Prostate gland (tissue), 2 donors: ENCODE measurements at regions not wholly inside any gene's neighbourhood (a gene's known extent, or its start where the extent isn't known, plus 50 kb on each side); places are given as distances from the start of the nearest gene placed in this dataset.

Experiments used
- POLR2A ChIP-seq: fragments of 450-650 bp; IDR thresholded peaks from one replicate; pipeline ENCODE4 v1.6.1; 2016; ENCODE audit warnings: antibody characterized with exemption, mild to moderate bottlenecking
- POLR2AphosphoS5 ChIP-seq: sonication (generic); formaldehyde crosslinking; IDR thresholded peaks from one replicate; pipeline ENCODE4 v1.6.1; 2017; ENCODE audit warnings: antibody characterized with exemption
- TF ChIP-seq, protein P1 (sequence below), 4 experiments: fragments of 200-600 bp in 2 of 4; fragments of 450-650 bp in 2 of 4; sonication (generic) in 2 of 4; IDR thresholded peaks; 1 replicate in 3 of 4; 2 replicates in 1 of 4; pipeline ENCODE4 v1.5.1; 2016 to 2019; ENCODE audit warnings: antibody characterized with exemption in 4 of 4, mild to moderate bottlenecking in 2 of 4, moderate library complexity in 2 of 4

DNA sequence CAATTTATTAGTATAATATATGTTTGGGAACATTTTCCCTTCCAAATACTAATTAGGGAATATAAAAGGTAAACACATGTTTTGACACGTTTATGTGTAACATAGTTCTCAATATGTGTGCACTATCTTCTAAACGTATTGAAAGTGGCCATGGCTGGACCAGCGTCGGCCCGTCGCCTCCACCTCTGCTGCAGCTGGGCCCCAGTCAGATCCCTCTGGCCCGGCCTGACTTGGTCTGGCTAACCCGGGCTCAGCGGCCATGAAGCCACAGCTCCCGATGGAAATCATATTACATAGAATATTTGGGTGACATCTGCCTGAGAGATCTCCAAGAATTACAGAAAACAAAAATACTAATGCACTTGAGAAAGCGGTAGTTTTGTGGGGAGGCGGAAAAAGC is 474.4 kb upstream of the CDH2 start:
- TF ChIP-seq, protein P1, sequence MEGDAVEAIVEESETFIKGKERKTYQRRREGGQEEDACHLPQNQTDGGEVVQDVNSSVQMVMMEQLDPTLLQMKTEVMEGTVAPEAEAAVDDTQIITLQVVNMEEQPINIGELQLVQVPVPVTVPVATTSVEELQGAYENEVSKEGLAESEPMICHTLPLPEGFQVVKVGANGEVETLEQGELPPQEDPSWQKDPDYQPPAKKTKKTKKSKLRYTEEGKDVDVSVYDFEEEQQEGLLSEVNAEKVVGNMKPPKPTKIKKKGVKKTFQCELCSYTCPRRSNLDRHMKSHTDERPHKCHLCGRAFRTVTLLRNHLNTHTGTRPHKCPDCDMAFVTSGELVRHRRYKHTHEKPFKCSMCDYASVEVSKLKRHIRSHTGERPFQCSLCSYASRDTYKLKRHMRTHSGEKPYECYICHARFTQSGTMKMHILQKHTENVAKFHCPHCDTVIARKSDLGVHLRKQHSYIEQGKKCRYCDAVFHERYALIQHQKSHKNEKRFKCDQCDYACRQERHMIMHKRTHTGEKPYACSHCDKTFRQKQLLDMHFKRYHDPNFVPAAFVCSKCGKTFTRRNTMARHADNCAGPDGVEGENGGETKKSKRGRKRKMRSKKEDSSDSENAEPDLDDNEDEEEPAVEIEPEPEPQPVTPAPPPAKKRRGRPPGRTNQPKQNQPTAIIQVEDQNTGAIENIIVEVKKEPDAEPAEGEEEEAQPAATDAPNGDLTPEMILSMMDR (IDR thresholded peaks at IDR 0.05) = no peak
- TF ChIP-seq POLR2AphosphoS5 (no peak), POLR2A (no peak)
